Kidney tubule cell (primary cell): ENCODE measurements at regions not wholly inside any gene's neighbourhood (a gene's known extent, or its start where the extent isn't known, plus 50 kb on each side); places are given as distances from the start of the nearest gene placed in this dataset.
"Not testable (repeated sequence)": the region's sequence is repeated elsewhere in the genome, so short reads cannot be mapped to it uniquely, and the experiment has no call there.

Experiments used
- DNase-seq: peaks from one replicate; pipeline ENCODE4 v3.0.0-alpha.2; 2018; ENCODE audit warnings: low spot score

GRCh38 chr13:38415233-38415632 lies 65.6 kb downstream of the UFM1 start:
- peak; percentile 43 for DNase-seq

- DNase-seq, result no peak
Measured at GRCh38 chr13:38417241-38417640, 67.6 kb downstream of the UFM1 start.

- DNase-seq, result peak; percentile 27
Measured at GRCh38 chr13:38417727-38418126, 68.1 kb downstream of the UFM1 start.

- DNase-seq, result no peak
Measured at GRCh38 chr13:38418286-38418685, 68.6 kb downstream of the UFM1 start.

- no peak for DNase-seq
Measured at GRCh38 chr13:38419312-38419873, 69.7 kb downstream of the UFM1 start.

- no peak for DNase-seq
Measured at GRCh38 chr13:38421590-38422560, 72.2 kb downstream of the UFM1 start.

GRCh38 chr13:38429916-38430315 lies 80.3 kb downstream of the UFM1 start:
- no peak for DNase-seq

- DNase-seq, result no peak
Measured at GRCh38 chr13:38430796-38431195, 81.1 kb downstream of the UFM1 start.

- DNase-seq, result no peak
Measured at GRCh38 chr13:38440666-38441065, 91.0 kb downstream of the UFM1 start.

- no peak for DNase-seq
Measured at GRCh38 chr13:38444904-38445303, 95.3 kb downstream of the UFM1 start.

GRCh38 chr13:38452656-38453055 lies 103.0 kb downstream of the UFM1 start:
- no peak for DNase-seq

- no peak for DNase-seq
Measured at GRCh38 chr13:38462605-38463004, 113.0 kb downstream of the UFM1 start.

GRCh38 chr13:38463048-38463447 lies 113.4 kb downstream of the UFM1 start:
- no peak for DNase-seq

- not testable (repeated sequence) for DNase-seq
Measured at GRCh38 chr13:38472411-38472810, 122.8 kb downstream of the UFM1 start.

GRCh38 chr13:38473305-38473704 lies 123.7 kb downstream of the UFM1 start:
- no peak for DNase-seq

GRCh38 chr13:38477676-38478075 lies 128.0 kb downstream of the UFM1 start:
- no peak for DNase-seq

- no peak for DNase-seq
Measured at GRCh38 chr13:38483623-38484022, 134.0 kb downstream of the UFM1 start.

GRCh38 chr13:38490657-38491056 lies 141.0 kb downstream of the UFM1 start:
- DNase-seq, result no peak

- no peak for DNase-seq
Measured at GRCh38 chr13:38494445-38494844, 144.8 kb downstream of the UFM1 start.

- DNase-seq, result no peak
Measured at GRCh38 chr13:38496917-38497316, 147.3 kb downstream of the UFM1 start.

GRCh38 chr13:38498271-38498670 lies 148.6 kb downstream of the UFM1 start:
- DNase-seq, result no peak

GRCh38 chr13:38514575-38514974 lies 164.9 kb downstream of the UFM1 start:
- peak; percentile 44 for DNase-seq

GRCh38 chr13:38518328-38518727 lies 168.5 kb upstream of the FREM2 start:
- no peak for DNase-seq
